GM21423 (cell line): ENCODE measurements at regions not wholly inside any gene's neighbourhood (a gene's known extent, or its start where the extent isn't known, plus 50 kb on each side); places are given as distances from the start of the nearest gene placed in this dataset.

Source experiments
- ATAC-seq: cut with Tn5 transposase; IDR thresholded peaks from one replicate; pipeline ENCODE4 v1.9.1; 2021; ENCODE audit warnings: mild to moderate bottlenecking, moderate library complexity; ENCODE audit not compliant: unreplicated experiment

- no peak for ATAC-seq
Observed at GRCh38 chr2:180115269-180115668, 108.2 kb upstream of the CWC22 start.

GRCh38 chr2:180111901-180112300 is 104.8 kb upstream of the CWC22 start:
- no peak for ATAC-seq

- no peak for ATAC-seq
Observed at GRCh38 chr2:180110469-180110868, 103.4 kb upstream of the CWC22 start.

GRCh38 chr2:180101846-180102245 is 94.7 kb upstream of the CWC22 start:
- no peak for ATAC-seq

GRCh38 chr2:180099308-180099707 is 92.2 kb upstream of the CWC22 start:
- ATAC-seq: no peak

- ATAC-seq: no peak
Observed at GRCh38 chr2:180085144-180085543, 78.0 kb upstream of the CWC22 start.

- no peak for ATAC-seq
Observed at GRCh38 chr2:180077295-180077906, 70.3 kb upstream of the CWC22 start.

- no peak for ATAC-seq
Observed at GRCh38 chr2:180075870-180076269, 68.8 kb upstream of the CWC22 start.

GRCh38 chr2:180071797-180072196 is 64.7 kb upstream of the CWC22 start:
- ATAC-seq: no peak

- no peak for ATAC-seq
Observed at GRCh38 chr2:180063494-180064092, 56.5 kb upstream of the CWC22 start.

- ATAC-seq: no peak
Observed at GRCh38 chr2:180062178-180062577, 55.1 kb upstream of the CWC22 start.

GRCh38 chr2:180061546-180061945 is 54.4 kb upstream of the CWC22 start:
- ATAC-seq: no peak

GRCh38 chr2:180061085-180061484 is 54.0 kb upstream of the CWC22 start:
- ATAC-seq: no peak

- no peak for ATAC-seq
Observed at GRCh38 chr2:180058993-180059392, 51.9 kb upstream of the CWC22 start.

- no peak for ATAC-seq
Observed at GRCh38 chr2:180057706-180058412, 50.8 kb upstream of the CWC22 start.
